Renal cortical epithelial cell (primary cell): ENCODE measurements at regions not wholly inside any gene's neighbourhood (a gene's known extent, or its start where the extent isn't known, plus 50 kb on each side); places are given as distances from the start of the nearest gene placed in this dataset.

ENCODE experiments used
- DNase-seq: peaks from one replicate; pipeline ENCODE4 v3.0.0-alpha.2; 2011; ENCODE audit warnings: low read depth

DNA sequence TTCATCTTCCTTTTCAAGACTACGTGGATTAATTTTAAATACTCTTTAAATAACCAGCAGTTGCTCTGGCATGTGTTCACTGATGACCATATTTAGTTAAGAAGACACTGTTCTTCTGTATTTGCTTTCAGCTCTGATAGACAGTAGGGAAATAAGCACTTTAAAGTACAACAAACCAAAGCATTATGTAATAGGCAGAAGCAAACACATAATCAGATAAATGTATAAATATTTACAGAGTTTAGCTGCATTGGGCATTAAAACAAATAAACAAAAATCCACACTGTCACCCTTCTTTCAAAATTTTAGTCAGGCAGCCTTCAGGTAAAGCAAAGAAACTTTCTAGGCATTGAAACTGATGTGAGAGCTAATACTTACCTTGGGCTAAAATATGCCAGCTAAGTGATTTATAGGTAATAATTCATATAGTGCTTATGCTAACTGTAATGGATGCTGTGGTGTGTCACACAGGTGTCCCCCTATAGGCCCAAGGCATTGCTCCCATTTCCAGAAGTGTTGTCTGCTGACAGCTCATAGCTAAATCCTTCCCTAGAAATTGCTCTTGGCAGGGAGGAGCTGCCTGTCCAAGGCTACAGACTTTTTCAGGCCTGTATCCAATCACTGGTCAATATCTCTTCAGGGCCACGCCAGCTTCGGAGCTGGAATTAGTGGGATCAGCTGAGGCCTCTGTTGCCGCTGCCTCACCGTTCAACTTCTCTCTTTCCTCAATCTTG, 111.5 kb upstream of the CITED2 start:
- no peak for DNase-seq

DNA sequence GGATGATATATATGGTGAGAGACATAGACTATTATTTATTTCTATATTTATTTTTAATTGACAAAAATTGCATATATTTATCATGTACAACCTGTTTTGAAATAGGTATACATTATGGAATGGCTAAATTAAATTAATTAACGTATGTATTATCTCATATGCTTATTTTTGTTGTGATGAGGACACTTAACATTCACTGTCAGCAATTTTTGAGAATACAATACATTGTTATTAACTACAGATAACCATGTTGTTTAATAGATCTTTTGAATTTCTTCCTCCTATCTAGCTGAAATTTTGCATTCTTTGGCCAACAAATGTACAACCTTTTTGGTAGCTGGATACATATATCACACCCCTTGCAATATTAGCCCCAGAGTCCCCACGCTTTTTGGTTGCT, 110.7 kb upstream of the CITED2 start:
- DNase-seq, result no peak

DNA sequence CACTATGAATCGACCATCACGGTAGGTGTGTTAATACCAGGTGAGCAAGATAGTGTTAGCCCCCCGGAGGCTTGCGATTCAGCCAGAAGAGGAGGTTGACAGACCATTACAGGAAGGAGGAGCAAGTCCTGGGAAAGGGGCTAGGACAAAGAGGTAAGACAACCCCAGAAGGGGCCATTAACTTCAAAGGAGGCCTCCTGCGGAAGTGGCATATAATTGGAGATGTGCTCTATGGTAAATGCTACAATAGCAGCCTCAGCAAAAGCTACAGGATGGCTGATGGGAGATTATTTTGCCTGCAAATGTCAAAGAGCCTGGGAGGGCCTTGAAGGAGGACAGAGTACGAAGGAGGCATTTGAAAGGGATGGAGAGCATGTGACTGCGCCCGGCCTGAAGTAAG, 108.6 kb upstream of the CITED2 start:
- no peak for DNase-seq

DNA sequence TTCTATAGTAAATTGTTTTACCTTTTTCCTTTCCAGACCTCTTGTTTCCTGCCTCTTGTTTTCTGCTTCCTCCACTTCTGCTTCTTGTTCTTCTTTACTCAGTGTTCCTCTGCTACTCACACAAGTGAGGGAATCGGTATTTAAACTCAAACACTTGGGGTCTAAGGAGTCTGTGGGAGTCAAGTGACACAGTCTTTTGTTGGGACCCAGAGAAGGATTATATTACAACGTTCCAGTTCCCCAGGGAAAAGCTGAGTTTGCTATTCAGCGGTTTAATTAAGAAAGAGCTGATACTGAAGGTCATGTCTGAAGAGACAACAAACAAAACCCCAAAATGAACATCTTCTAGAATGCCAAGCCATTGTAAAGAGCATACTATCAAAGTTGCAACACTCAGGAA, 107.8 kb upstream of the CITED2 start:
- DNase-seq, result no peak

DNA sequence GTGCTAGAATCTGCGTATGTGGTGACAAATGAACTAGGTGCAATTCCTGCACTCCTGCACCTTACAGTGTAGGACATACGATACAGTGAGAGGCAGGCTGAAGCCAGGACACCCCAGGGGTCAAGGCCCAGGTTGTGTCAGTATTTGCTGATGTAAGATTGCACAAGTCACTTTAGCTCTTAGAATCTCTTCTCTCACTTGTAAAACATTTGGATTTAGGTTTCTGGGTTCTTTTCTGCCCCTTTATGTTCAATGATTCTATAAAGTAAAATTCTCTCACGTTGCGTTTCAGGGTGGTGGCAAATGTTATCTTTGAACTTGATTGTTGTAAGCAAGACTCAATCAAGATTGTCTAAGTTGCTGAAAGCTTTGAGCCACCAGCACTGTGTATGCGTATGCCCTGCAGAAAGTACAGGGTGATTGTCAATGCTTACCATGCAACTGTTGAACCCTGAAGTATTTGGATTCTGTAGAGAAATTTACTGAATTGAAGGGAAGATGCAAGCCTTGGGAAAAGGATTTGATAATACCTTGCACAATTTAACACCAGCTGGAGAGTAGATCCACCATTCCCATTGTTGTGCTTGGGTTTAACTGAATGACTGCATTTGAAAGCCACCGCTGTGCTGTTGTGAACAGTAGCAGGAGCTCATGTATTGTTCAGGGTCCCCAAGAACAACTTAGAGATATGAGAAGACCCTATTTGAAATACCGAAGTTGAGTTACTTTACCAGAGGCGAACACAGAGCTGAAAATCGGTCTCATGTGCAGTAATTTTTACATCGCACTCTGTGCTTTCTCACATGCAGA, 106.1 kb upstream of the CITED2 start:
- DNase-seq, result no peak

DNA sequence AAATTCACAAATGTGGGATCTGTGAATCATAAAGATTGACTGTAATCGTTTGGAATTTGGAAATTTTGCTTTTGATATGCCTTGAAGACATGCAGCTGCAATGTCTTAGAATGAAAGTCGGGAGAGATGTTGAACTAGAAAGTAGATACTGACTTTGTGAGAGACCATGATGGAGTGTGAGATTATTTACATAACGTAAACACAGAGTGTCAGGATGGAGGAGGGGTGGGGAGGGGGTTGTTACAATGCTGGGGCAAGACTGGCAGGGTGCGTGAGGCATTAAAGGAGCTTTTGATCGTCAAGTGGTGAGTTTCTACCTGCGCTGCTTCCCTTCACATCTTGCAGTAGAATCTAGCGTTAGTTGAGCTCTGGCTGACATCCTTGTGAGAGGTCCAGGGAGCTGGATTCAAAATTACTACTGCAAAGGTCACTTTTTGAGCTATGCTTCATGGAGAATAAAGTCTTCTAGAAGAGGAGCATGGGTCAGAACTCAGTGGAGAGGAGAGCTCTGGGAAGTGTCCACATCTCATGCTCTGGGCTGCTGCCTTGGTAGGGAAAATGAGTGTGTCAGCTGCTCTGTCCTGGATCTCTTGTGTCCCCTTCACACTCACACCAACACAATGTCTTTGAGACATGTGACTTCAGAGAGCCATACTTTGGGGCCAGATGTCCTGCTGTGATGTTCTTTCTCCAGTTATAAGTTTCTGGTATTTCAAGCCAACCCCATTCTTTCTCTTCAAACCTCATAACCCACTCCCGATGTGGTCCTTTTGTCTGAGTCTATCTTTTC, 105.2 kb upstream of the CITED2 start:
- DNase-seq, result no peak

DNA sequence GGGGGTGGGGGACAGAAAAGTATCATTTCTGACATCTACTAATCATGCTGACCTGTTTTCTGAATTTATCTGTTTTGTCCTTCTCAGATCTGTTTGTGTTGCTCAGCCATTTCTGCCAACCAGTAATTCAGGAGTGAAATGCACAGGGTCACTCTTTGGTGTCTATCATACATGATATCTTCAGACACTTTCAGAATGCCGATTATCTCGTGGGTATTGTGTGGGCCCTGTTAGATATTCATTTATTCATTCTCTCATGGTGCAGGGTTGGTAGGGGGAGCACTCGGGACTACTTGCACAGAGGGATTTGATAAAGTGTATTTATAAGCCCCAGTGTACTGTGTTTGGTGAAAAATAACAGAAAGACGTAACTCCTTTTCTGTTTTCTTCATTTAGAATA, 101.2 kb upstream of the CITED2 start:
- no peak for DNase-seq

DNA sequence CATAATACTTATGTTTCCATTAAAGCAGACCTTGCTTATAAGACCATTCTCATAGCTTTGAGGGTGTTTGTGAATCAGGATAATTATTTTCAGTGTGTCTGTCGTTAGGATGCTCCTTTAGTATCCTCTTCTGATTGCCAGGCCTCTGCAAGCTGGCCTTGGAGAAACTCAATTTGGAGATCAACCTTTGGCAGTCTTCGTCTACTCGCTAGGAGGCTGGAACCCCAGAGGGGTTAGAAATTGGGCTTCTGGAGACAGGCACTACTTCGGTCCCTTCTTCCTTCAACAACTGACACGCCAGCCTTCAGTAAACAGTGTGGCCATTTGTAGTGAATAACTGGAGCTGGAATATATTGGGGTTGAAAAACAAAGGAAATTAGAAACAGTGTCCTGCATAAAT, 100.8 kb upstream of the CITED2 start:
- no peak for DNase-seq

DNA sequence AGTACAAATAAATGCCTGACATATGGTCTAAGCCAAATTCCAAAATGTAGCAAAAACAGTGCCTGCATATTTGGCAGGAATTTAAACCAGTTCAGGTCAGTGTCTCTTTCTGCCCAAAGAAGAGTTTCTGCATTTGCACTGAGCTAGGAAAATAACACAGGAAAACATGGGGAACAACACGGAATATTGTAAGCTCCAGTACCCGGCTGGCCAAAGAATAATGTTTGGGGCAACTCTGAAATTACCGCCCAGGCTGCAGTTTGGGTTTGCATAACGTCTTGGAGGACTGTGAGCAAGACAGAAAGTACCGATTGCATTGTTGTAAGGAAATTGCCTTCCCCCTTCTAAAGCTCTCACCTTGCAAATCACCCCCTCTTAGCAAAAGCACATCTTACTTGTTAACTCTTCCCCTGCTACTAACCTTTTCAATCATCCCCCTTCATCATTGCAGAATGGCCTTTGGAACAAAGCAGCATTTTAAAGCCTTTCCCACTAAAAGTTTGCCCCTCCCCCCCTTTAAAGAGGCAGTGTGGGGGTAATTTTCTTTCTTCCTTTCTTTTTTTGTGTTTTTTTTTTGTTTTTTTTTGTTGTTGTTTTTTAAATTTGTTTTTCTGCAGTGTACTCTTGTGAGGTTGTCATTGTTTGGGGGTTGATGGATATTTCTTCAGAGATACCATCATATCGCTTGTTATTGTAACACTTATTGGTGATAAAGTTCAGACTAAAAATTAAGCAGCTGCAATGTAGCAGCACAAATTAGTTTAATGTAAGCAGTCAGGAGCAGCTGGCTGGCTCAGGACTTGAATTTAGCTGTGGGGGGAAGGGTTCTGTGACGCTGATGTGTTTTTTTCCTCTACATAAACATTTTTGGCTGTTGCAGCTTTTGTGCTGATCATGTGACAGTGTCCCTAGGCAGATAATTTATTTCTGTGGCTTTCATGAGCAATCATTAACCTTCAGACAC, 100.0 kb upstream of the CITED2 start:
- peak; percentile 87 for DNase-seq

DNA sequence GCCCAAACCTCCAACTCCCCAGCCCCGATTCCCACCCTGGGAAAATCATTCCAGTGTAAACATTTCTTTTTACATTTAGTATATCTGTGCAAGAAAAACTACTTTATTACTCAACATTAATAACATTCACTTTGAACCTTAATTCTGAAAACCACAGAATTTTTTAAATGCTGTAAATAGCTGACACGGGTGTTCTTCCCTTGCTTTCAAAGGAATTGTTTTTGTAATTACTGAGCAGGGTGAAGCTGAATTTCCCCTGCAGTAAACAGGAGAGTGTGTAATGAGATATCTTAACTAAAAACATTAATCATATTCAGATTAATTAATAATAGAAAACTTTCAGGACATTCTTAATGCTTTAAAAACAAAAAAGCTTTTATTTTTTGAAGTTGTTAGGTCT, 99.3 kb upstream of the CITED2 start:
- DNase-seq, result peak; percentile 64

DNA sequence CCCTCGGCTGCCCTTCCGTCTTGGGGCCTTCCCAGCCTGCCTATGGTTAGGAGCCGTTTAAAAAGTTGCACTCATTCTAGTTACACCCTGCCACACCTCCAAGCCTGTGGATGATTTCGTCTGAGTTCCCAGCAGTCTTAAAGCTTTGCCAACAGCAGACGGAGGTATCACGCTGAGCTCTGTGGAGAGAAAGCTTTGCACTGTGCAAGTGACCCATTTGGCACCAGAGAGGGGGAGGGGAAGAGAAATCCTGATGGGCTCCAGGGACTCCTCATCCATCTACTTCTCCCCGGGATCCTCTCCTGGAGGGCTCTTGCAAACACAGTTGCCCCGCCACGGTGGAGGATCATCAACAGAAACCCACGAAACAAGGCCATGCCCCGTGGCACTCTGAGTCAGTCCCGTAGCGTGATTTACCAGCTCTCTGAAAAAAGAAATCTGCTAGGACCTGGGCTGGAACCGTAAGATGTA, 98.8 kb upstream of the CITED2 start:
- DNase-seq, result peak; percentile 73

DNA sequence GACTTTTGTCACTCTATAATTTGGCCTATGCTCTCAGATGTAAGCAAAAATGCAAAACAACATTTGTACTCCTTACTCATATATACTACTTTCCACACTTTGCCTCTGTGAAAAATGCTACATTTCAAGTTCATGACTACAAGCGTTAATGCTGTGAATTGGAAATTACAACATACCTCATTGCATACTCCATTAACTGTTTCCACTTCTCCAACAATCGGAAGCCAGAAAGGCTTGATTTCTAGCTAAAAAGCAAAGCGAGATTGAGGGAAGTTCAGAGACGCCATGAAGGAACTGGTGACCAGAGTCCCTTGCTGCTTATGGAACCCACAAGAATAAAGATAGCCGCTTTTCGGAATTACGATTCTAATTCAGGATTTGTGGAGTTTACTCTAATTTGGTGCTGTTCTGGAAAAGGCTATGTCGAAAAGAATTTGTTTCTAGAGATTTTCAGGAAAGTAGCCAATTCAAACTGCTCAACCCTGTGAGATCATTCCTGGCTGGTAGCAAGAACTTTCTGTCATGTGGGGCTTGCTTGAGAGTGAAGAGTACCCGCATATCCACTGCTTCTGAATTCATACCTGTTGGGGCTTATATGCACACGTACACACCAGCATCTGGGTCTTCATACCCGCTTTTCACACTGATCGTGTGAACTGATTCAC, 98.0 kb upstream of the CITED2 start:
- DNase-seq, result peak; percentile 28

DNA sequence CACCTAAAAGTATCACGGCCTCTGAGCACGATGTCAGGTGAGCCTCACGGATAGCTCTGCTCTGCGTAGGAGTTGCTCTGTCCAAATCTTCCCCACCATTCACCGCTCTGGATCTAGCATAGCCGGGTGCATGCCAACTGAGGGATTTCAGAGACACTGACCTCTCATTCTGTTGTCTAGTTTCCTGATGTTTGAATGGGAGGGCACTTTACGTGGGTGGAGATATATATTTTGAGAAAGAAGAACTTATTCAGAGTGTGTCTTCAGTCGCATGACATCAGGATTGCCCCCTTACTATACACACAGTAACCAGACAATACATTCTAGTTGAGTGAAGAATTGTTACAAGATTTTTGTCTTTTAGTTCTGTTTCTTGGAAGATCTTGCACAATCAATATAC, 96.5 kb upstream of the CITED2 start:
- no peak for DNase-seq

DNA sequence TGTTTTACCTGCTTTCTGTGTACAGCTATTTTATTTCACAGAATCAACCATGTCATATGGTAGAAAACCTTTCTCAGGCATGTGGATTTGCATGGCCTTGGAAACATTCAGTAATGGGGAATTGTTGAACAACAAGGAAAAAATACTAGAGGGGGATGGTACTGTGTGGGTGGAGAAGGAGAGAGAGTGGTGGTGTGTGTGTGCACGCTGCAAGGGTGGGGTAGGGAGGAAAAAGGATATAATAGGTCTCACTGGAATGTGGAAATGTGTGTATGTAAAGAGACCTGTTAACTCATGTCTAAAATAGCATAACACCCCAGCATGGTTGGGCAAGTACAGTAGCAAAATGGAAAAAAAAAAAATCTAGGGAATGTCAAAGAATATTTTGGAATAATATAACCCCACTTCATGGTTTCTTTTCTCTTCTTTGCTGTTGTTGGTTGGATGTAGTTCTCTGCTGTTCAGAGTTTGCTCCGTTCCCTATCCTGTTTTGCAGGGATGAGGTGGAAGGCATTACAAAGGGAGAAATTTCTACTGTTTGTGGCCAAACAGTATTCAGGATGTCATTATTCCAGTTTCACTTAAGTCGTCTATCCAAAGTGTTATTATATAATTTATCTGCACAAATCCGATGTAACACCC, 93.9 kb upstream of the CITED2 start:
- peak; percentile 57 for DNase-seq

DNA sequence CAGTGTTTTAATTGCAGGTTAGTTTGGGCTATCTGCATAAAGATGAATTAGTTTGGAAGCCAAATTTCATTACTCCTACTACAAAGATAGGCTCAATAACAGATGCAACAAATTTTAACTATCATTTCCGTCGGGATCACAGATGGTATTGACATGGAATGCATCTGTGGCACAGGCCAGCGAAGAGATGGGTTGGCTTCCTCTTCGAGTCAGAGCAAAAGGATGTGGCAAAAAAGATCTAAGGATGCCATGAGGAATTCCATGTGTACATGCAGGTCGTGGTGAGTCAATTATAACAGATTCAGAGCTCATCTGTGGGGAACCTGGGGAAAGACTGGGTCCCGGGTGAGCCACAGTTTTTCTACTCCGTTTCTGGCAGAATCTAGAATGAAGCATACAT, 83.0 kb upstream of the CITED2 start:
- DNase-seq, result no peak

DNA sequence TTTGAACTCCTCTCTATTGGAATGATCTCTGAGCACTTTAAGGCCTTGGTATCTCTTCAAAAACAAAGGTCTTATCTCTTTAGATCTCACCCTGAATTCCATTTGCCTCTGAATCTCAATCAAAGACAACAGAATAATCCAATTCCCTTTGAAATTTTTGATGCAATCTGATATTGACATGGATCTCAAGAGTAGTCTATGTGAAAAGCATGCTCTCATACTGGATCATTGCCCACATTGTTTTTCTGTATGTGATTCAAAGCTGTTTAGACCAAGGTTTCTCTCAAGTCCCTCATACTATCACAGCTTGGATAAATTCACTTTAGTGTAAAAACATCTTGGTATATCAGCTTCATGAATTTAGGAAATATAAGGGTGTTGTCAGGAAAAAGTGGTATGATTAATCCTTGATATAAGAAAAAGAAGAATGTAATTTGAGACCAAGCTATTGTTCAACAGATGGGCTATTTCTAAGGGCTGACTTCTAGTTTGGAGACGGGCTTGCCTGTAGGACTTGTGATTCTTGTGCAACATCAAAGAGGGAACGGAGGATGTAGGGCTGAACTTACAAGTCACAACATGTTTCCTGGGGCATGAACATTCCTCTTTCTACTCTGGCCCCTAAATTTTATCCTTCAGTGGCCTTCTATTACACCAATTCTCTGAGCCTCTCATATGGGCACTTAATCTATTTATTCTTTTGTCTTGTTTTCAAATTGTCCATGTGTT, 77.9 kb upstream of the CITED2 start:
- peak; percentile 27 for DNase-seq

DNA sequence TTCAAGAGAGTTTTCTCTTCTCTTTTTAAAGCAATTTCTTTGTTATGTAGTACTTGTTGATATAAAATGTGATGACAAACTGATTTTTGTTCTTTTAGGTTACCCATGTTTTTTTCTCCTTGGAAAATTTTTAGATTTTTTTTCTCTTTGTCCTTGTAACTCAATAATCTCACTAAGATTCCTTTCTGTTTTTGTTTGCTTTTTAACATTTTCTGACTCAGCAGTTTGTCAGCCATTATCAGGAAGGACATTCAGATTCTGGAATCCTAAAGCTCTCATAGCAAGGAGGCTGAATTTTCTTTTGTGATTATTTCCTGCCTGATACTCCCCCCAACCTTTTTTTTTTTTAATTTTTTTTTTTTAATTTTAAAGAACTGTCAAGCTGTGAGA, 75.2 kb upstream of the CITED2 start:
- DNase-seq, result peak; percentile 45

DNA sequence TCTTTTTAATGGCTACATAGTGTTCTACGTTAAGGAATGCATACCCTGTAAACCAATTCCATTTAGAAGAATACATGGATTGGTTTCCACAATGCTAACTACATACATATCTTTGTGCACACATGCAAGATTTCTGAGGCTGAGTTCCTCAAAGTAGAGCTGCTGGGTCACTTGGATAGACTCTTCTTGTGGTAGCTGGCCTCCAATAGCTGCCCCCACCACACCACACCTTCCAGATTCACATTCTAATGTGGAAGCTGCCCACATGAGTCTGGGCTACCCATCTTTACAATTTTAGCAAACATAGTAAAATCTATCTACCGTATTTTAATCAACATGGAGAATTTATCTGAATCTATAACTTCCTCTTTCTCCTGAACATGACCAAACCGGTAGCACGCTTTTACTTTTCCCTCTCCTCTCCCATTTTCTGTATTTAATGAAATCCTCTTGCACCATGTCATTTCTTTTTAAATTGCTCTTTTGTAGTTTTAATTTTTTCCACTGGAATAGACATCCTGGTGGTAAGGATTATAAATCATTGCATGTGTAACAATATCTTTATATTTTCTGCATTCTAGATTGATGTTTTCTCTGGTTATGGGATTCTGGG, 74.7 kb upstream of the CITED2 start:
- DNase-seq, result no peak

DNA sequence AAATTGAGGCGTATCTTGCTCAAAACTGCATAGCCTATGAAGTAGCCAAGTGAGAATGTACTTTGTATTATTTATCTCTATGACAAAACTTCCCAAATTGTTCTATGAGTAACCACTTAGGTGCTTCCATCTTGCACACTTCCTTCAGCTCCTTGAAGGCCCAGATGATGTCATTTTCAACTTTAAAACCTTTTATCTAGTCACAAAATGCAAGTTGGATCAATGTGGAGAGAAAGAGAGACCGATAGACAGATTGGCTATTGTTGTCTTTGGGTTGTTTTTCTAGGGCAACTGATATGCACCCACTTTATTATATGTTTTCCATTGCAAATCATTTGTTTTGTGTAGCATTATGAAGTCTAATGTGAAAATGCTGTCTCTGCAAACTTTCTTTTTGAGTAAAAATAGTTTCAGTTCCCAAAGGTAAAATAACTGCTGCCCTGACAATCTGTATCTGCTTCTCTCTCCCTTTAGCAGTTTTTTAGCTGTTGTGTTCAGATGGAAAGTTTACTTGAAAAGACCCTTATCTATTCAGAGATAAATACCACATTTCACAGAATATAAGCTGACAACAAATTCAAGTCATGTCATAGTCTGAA, 73.7 kb upstream of the CITED2 start:
- no peak for DNase-seq
